ENCODE measurements at regions not wholly inside any gene's neighbourhood (a gene's known extent, or its start where the extent isn't known, plus 50 kb on each side); places are given as distances from the start of the nearest gene placed in this dataset.

- Histone ChIP-seq H3K4me2 (ENCODE audit: insufficient read depth, low read length) (peak overlapping the region; percentile 46), H3K27me3 (ENCODE audit: control insufficient read depth in 2 of 2, insufficient read depth in 2 of 2, low read length in 2 of 2) (no peaks in the 10 kb centered on the region), H3K9ac (replicated peaks; ENCODE audit: extremely low read depth, insufficient read depth, low read length) (no peak overlapping the region), H3K4me3 (replicated peaks in 1 of 3; ENCODE audit: insufficient read depth in 1 of 3, low read depth in 1 of 3, low read length in 3 of 3) (no peak overlapping the region), H3K36me3 (ENCODE audit: control insufficient read depth in 2 of 2, extremely low read depth in 1 of 2, insufficient read depth in 2 of 2, low read length in 2 of 2) (no peaks in the 10 kb centered on the region), H3K79me2 (ENCODE audit: control insufficient read depth, insufficient read depth, low read length) (no peaks in the 10 kb centered on the region), H3K9me3 (replicated peaks; ENCODE audit: control insufficient read depth, insufficient read depth, low read length) (no peaks in the 10 kb centered on the region), H3K27ac (ENCODE audit: insufficient read depth, low read depth, low read length) (no peak overlapping the region), H3K4me1 (ENCODE audit: control insufficient read depth, extremely low read depth, insufficient read depth, low read length) (peaks cover 20% of the 10 kb centered on the region), H2AFZ (ENCODE audit: low read depth, low read length) (no peak overlapping the region), H4K20me1 (replicated peaks; ENCODE audit: control insufficient read depth, extremely low read depth, insufficient read depth, low read length) (no peaks in the 10 kb centered on the region), H3K9me1 (replicated peaks; ENCODE audit: control insufficient read depth, extremely low read depth, insufficient read depth, low read length) (no peaks in the 10 kb centered on the region)
- TF ChIP-seq EZH2 (IDR thresholded peaks at IDR 0.05; ENCODE audit: borderline replicate concordance, low read depth, low read length, severe bottlenecking) (no peak), JUN (IDR thresholded peaks at IDR 0.05; ENCODE audit: borderline replicate concordance, insufficient read depth, insufficient read length, low read depth) (peak; percentile 86), POLR2A (IDR thresholded peaks at IDR 0.05; ENCODE audit: low read depth, low read length) (no peak), MAX (IDR thresholded peaks at IDR 0.05; ENCODE audit: insufficient read depth, insufficient read length) (peak; percentile 30), MYC (IDR thresholded peaks at IDR 0.05; ENCODE audit: low read depth, low read length) (no peak), FOS (IDR thresholded peaks at IDR 0.05; ENCODE audit: borderline replicate concordance, insufficient read depth, low read length) (peak; percentile 93), GATA2 (IDR thresholded peaks at IDR 0.05; ENCODE audit: insufficient read depth, insufficient read length, low read depth, low read length) (peak; percentile 44), POLR2AphosphoS5 (IDR thresholded peaks at IDR 0.05; ENCODE audit: insufficient read depth, low read depth, low read length) (peak; percentile 40)
- TF ChIP-seq, protein P1, sequence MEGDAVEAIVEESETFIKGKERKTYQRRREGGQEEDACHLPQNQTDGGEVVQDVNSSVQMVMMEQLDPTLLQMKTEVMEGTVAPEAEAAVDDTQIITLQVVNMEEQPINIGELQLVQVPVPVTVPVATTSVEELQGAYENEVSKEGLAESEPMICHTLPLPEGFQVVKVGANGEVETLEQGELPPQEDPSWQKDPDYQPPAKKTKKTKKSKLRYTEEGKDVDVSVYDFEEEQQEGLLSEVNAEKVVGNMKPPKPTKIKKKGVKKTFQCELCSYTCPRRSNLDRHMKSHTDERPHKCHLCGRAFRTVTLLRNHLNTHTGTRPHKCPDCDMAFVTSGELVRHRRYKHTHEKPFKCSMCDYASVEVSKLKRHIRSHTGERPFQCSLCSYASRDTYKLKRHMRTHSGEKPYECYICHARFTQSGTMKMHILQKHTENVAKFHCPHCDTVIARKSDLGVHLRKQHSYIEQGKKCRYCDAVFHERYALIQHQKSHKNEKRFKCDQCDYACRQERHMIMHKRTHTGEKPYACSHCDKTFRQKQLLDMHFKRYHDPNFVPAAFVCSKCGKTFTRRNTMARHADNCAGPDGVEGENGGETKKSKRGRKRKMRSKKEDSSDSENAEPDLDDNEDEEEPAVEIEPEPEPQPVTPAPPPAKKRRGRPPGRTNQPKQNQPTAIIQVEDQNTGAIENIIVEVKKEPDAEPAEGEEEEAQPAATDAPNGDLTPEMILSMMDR (IDR thresholded peaks at IDR 0.05; ENCODE audit: extremely low read depth in 1 of 2, insufficient read depth in 1 of 2, low read depth in 1 of 2, low read length in 2 of 2), result no peak
- ChIA-PET POLR2A (no interaction called here), CTCF (no interaction called here)
- intact Hi-C loops (cut with micrococcal nuclease), result loop anchor here (1.0 to 5.0 kb wide), 4 partner anchors 43 to 225 kb away; partner anchors contain the start of genes GPALPP1, NUFIP1 and TSC22D1
- DNase-seq (ENCODE audit: low read depth, low spot score) (peak; percentile 92), FAIRE-seq (peak; percentile 97)
- no TSS peak for BruUV-seq (replicated peaks)
- dilution Hi-C loops (cut with MboI; ENCODE audit: extremely low pct_ligation_motif_present, low sequenced_read_pairs), result no loop called here
Measured at GRCh38 chr13:44801990-44802389, 187.3 kb downstream of the NUFIP1 start.
